SU-DHL-6 (cell line): ENCODE measurements at regions not wholly inside any gene's neighbourhood (a gene's known extent, or its start where the extent isn't known, plus 50 kb on each side); places are given as distances from the start of the nearest gene placed in this dataset.

Experiments used
- CTCF ChIP-seq: fragments of 200-600 bp; sonication (generic); IDR thresholded peaks from one replicate; pipeline ENCODE4 v1.5.1; 2017; ENCODE audit warnings: antibody characterized with exemption, mild to moderate bottlenecking, low read length, moderate library complexity; ENCODE audit not compliant: insufficient read depth, poor library complexity, severe bottlenecking
- EZH2phosphoT487 ChIP-seq: fragments of 200-600 bp; sonication (generic), shearing (Covaris generic); conservative IDR thresholded peaks from 2 replicates; pipeline ENCODE4 v1.6.1; 2018; ENCODE audit warnings: mild to moderate bottlenecking, antibody characterized with exemption, low read length, moderate library complexity, mixed read lengths

GRCh38 chr6:87840324-87840723 lies 138.3 kb upstream of the AKIRIN2 start:
- TF ChIP-seq CTCF: no peak
- TF ChIP-seq EZH2phosphoT487: no peak
